ENCODE measurements at regions not wholly inside any gene's neighbourhood (a gene's known extent, or its start where the extent isn't known, plus 50 kb on each side); places are given as distances from the start of the nearest gene placed in this dataset.

GRCh38 chr14:39582028-39582654 is 149.9 kb upstream of the FBXO33 start:
- DNase-seq (ENCODE audit: extremely low read depth, insufficient read length): no peak
- Histone ChIP-seq H3K27me3 (replicated peaks; ENCODE audit: control insufficient read depth, insufficient read depth, low read length) (no peaks in the 10 kb centered on the region), H3K36me3 (ENCODE audit: control insufficient read depth, insufficient read depth, low read length) (no peaks in the 10 kb centered on the region), H3K4me3 (replicated peaks; ENCODE audit: low read depth, low read length) (no peak overlapping the region)
- TF ChIP-seq CTCF (IDR thresholded peaks at IDR 0.05; ENCODE audit: insufficient read depth, low read length, poor library complexity, severe bottlenecking): no peak

GRCh38 chr14:39581474-39581873 is 149.2 kb upstream of the FBXO33 start:
- no peak overlapping the region for H3K4me3 ChIP-seq (replicated peaks; ENCODE audit: low read depth, low read length)
- no peak for DNase-seq (ENCODE audit: extremely low read depth, insufficient read length)
- H3K27me3 ChIP-seq (replicated peaks; ENCODE audit: control insufficient read depth, insufficient read depth, low read length): no peaks in the 10 kb centered on the region
- no peaks in the 10 kb centered on the region for H3K36me3 ChIP-seq (ENCODE audit: control insufficient read depth, insufficient read depth, low read length)
- TF ChIP-seq CTCF (IDR thresholded peaks at IDR 0.05; ENCODE audit: insufficient read depth, low read length, poor library complexity, severe bottlenecking): no peak

GRCh38 chr14:39580696-39581095 is 148.5 kb upstream of the FBXO33 start:
- no peaks in the 10 kb centered on the region for H3K27me3 ChIP-seq (replicated peaks; ENCODE audit: control insufficient read depth, insufficient read depth, low read length)
- no peak overlapping the region for H3K4me3 ChIP-seq (replicated peaks; ENCODE audit: low read depth, low read length)
- no peak for DNase-seq (ENCODE audit: extremely low read depth, insufficient read length)
- no peak for TF ChIP-seq CTCF (IDR thresholded peaks at IDR 0.05; ENCODE audit: insufficient read depth, low read length, poor library complexity, severe bottlenecking)
- no peaks in the 10 kb centered on the region for H3K36me3 ChIP-seq (ENCODE audit: control insufficient read depth, insufficient read depth, low read length)

GRCh38 chr14:39576736-39577135 is 144.5 kb upstream of the FBXO33 start:
- no peak overlapping the region for H3K4me3 ChIP-seq (replicated peaks; ENCODE audit: low read depth, low read length)
- DNase-seq (ENCODE audit: extremely low read depth, insufficient read length): no peak
- no peaks in the 10 kb centered on the region for H3K27me3 ChIP-seq (replicated peaks; ENCODE audit: control insufficient read depth, insufficient read depth, low read length)
- no peak for TF ChIP-seq CTCF (IDR thresholded peaks at IDR 0.05; ENCODE audit: insufficient read depth, low read length, poor library complexity, severe bottlenecking)
- no peaks in the 10 kb centered on the region for H3K36me3 ChIP-seq (ENCODE audit: control insufficient read depth, insufficient read depth, low read length)

GRCh38 chr14:39576258-39576657 is 144.0 kb upstream of the FBXO33 start:
- H3K4me3 ChIP-seq (replicated peaks; ENCODE audit: low read depth, low read length): no peak overlapping the region
- no peak for DNase-seq (ENCODE audit: extremely low read depth, insufficient read length)
- no peaks in the 10 kb centered on the region for H3K36me3 ChIP-seq (ENCODE audit: control insufficient read depth, insufficient read depth, low read length)
- TF ChIP-seq CTCF (IDR thresholded peaks at IDR 0.05; ENCODE audit: insufficient read depth, low read length, poor library complexity, severe bottlenecking): no peak
- H3K27me3 ChIP-seq (replicated peaks; ENCODE audit: control insufficient read depth, insufficient read depth, low read length): no peaks in the 10 kb centered on the region

All from GM06990 (cell line).